Left kidney (tissue), 1 donor: ENCODE measurements at regions not wholly inside any gene's neighbourhood (a gene's known extent, or its start where the extent isn't known, plus 50 kb on each side); places are given as distances from the start of the nearest gene placed in this dataset.

Source experiments
- DNase-seq: peaks from one replicate; pipeline ENCODE4 v3.0.0-alpha.2; 2013

- no peak for DNase-seq
Observed at GRCh38 chr6:150651808-150652470, 52.3 kb downstream of the PLEKHG1 start.

DNA sequence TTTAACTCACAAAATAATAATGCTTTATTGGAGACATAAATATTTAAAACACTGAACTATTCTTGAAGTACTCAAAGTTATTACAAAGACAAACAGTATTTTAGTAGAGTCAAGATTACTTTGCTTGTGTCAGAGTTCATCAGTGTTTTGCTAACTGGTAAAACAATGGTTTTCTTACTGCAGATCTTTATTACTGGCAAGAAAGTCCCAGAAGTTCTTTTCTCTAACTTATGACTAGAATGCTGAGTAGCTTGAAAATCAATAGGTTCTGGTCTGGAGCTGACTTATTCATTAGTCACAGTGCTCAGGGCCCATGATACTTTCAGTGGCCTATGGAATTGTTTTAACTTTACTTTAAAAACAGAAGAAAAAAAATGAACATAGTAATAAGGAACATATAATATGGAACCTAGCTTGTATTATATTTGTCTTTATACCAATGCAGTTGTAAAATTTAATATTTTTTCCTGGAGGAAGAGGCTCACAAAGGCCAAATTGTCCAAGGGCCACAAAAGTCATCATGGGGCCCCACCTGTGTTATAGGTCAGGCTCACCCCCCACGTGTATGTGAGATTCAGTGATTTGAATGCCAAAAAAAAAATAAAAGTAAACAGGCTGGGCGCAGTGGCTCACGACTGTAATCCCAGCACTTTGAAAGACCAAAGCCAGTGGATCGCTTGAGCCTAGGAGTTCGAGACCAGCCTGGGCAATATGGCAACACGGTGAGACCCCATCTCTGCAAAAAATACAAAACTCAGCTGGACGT lies 53.3 kb downstream of the PLEKHG1 start:
- no peak for DNase-seq

DNA sequence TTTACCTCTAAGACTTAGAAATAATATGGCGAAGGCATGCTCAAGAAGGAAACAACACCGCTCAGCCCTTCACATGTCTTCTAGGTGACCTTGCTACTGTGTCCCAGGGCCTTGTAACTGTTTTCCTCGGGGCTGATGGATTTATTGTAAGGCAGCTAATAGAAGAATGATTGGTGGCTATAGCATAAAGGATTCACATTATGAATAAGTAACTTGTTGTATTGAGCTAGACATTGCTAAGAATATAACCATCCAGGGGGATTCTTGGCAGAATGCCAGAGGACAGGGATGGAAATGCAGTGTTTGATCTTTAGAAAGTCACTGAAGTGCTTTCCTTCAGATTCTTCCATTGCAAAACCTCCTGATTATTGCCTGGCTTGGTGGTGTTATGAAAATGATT lies 54.9 kb downstream of the PLEKHG1 start:
- DNase-seq, result no peak

DNA sequence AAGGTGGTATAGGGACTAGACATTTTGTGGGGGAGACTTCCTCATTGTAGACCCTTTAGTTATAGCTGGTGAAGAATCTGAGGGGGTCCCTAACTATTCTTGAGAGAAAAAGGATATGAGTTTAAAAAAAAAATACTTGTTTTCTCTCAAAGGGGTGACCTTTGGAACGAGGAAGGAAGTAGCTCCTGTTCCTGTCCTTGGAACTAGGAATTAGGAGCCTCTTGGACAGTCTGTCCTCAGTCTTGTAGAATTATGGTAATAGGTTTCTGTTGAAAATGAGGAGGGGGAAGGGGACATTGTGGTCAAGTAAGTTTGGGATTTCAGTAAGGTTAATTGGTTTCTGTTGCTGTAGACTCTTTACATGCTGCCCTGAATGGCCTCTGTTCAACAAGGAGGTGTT lies 56.5 kb downstream of the PLEKHG1 start:
- DNase-seq, result no peak

DNA sequence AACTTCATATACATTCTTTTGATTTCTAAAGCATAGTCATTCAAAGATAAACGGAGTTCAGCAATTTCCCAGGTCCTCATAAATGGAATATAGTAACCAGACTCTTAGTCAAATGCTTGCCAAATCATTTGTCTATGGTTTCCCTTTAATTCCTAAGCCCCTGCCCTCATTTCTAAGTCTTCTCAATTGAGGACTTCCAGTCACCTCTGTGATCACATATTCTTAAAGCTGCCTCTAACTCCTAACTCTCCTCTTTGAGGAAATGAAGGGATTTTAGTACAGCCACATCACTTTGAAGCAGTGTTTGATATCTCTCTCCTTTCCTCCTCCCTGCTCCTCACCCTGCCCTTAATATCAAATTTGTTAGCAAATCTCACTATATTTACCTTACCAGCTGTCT lies 58.7 kb downstream of the PLEKHG1 start:
- no peak for DNase-seq

- DNase-seq, result no peak
Observed at GRCh38 chr6:150659046-150659763, 59.5 kb downstream of the PLEKHG1 start.

- no peak for DNase-seq
Observed at GRCh38 chr6:150661216-150662007, 61.7 kb downstream of the PLEKHG1 start.

DNA sequence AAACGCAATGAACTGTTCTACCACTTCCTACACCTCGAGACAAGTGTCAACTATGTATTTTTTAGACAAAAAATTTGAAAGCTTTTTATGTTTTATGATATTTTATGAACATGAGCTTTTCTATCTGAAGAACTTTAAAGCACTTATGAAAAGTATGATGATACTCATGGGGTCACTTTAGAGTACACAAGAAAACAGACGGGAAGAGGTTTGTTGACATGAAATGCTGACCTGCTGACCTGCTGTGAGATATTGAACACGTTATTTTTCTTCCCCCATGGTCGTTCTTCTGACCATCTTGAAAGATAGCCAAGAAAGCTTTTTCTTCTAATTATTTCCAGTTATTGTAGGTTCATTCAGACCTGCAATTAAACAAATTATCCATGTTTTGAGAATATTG lies 63.1 kb downstream of the PLEKHG1 start:
- DNase-seq, result no peak

DNA sequence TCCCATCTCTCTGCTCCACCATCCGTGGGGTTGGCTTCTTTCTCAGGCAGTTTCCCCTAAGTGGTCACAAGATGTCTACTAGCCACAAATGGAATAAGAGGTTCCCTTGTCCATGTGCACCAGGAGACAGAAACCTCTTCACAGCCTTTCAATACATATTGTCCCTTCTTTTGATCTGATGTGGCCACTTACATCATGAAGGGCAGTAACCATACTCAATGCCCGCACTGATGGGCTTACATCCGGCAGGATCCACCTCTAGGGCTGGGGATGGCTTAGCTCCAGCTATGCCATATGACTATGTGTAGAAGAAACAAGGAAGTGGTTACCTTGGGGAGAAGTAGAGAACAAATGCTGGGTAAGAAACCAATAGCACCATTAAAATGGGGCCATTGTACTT lies 64.4 kb downstream of the PLEKHG1 start:
- DNase-seq, result no peak

DNA sequence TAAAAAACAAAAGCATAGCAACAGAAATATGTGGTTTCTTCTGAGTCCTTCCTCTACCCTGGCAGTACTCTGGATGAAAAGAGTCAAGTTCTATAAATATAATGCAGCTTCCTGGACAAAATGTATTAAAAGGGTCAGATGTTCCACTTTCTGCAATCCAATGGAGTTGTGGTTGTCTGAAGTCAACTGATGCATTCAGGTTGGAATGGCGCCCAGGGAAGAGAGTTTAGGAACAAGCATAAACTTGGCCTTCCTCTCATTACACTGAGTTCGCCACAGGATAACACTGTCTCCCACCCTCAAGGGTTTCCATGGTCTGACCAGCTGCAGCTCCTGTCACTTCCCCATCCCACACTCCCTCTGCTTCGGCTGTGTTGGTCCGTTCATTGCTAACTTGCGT lies 66.4 kb downstream of the PLEKHG1 start:
- no peak for DNase-seq

DNA sequence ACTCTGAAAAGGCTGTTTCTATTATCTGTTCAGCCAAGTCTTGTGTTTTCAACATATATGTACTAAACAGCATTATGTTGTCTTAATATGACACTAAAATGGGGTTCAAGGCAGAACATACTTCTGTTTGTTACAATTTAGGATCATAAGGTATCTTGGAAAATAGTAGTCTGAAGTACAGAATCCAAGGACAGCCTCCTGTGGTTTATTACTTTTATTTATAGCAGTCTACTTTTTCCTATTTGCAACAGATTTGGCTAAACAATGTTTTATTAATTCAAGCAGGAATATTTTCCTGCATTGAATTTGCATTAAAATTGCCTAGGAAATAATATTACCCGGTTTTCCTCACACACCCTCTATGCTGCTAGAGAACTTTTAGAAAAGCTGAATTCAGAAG lies 67.7 kb downstream of the PLEKHG1 start:
- DNase-seq, result no peak

- DNase-seq, result peak; percentile 98
Observed at GRCh38 chr6:150667977-150668716, 68.5 kb downstream of the PLEKHG1 start.

DNA sequence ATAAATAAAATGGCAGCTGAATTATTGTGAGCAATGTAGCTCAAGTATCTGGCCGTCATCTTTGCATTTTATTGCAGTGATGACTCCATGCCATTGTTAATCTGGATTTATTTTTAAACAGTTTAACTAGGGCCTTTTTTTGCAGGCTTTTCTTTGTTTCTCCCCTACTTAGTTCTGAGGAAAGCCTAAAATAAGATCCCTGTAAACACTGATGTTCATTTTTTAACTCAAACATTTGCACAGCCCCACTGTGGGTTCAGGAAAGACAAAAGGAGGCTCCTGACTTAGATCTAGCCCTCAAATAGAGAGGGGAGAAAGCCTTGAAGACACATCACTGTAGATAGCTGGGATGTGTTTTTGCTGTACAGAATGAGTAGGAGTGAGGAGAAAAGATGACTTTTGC lies 69.2 kb downstream of the PLEKHG1 start:
- no peak for DNase-seq

DNA sequence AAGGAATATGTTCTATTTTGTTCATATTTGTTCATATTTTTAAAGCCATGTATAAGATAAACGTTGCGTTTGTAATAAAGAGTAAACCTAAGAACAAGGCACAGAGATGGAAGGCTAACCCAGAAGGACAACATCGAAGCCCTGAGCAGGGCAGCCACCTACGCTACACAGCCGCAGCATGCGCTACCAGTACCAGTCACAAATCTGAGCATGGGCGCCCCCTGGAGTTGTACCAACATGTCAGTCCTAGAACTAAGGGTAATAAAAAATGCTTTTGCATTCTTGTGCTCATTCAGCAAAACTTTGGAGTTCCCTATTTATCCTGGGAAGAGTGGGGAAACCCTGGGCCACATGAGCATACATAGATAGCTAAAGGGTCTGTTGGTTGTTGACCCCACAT lies 70.6 kb downstream of the PLEKHG1 start:
- no peak for DNase-seq

DNA sequence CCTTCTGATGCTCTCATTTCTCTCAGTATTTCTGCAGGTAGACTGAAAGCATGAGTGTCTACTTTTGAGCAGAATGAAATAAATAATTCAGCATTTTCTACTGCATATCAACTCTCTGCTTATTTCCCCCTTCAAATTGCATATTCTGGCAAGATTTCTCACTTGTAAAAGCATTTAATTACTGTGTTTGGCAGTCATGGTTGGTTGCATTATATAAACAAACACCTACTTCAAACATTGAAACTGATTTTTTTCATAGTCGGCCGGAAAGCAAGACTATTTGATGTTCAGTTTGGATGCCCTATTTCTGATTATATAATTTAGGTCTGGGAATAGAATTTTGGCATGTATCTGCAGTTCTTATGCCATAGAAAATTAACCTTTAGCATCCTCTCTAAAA lies 73.1 kb downstream of the PLEKHG1 start:
- DNase-seq, result no peak

DNA sequence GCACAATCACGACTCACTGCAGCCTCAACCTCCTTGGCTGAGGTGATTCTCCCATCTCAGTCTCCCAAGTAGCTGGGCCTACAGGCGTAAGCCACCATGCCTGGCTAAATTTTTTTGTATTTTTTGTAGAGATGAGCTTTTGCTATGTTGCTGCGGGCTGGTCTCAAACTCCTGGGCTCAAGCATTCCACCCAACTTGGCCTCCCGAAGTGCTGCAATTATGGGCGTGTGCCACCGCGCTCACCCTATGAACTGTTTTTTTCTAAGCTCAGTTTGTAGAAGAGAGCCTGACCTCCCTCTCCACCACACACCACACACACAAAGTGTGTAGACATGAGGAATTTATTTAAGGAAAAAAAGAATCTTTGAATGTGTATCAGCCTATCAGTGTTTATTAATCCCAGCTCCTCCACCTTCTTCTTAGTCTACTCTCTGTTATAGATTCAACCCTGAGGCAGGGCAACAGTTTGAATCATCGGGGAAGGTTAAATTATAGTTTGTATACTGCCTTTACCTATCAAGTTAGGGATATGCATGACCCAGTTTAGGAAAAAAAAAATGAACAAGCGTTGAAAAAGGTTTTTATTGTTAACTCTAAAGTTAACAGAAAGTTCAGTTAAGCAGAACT lies 74.1 kb downstream of the PLEKHG1 start:
- DNase-seq, result no peak

DNA sequence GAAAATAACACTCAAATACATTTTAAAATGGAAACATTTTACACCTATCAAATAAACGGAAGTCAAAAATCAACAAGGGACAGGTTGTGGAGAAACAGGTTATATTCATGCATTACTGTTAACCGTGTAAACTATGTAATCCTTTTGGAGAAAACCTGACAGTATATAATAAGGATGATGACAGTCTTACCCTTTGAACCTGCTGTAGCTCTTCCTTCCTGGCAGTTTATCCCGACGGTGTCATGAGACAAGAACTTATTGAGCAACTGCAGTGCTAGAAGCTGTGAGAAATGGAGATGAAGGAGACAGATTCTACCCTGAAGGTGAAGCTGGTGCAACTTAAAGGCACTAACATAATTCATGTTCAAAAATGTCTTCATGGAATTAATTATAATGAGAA lies 76.7 kb downstream of the PLEKHG1 start:
- DNase-seq, result no peak

GRCh38 chr6:150676772-150677171 lies 77.1 kb downstream of the PLEKHG1 start:
- DNase-seq, result no peak

- no peak for DNase-seq
Observed at GRCh38 chr6:150680510-150680909, 80.8 kb downstream of the PLEKHG1 start.

- no peak for DNase-seq
Observed at GRCh38 chr6:150681578-150682395, 82.1 kb downstream of the PLEKHG1 start.
